Keratinocyte (primary cell): ENCODE measurements at regions not wholly inside any gene's neighbourhood (a gene's known extent, or its start where the extent isn't known, plus 50 kb on each side); places are given as distances from the start of the nearest gene placed in this dataset.

Experiments used
- DNase-seq: peaks from one replicate; pipeline ENCODE4 v3.0.0-alpha.2; 2011; ENCODE audit warnings: low read depth, missing footprints, low spot score
- FAIRE-seq: peaks from 2 replicates; lab custom pipeline; 2011; peaks lifted over from hg19 to GRCh38; lab: Jason Lieb, UNC
- H2AFZ ChIP-seq: 2 replicates; pipeline ENCODE4 v1.6.0; 2012; ENCODE audit warnings: low read length, control low read depth, inconsistent platforms; ENCODE audit not compliant: control insufficient read depth
- H3K27ac ChIP-seq: 2 replicates; pipeline ENCODE4 v1.5.1; 2011; ENCODE audit warnings: low read length; ENCODE audit not compliant: control insufficient read depth, insufficient read depth
- H3K27me3 ChIP-seq: 3 replicates; pipeline ENCODE4 v1.6.0; 2011; ENCODE audit warnings: low read length; ENCODE audit not compliant: control insufficient read depth, insufficient read depth; ENCODE audit errors: extremely low read depth
- H3K36me3 ChIP-seq, 2 experiments: 2 replicates in 1 of 2; 3 replicates in 1 of 2; pipeline ENCODE4 v1.5.1; 2011; ENCODE audit warnings: low read length in 2 of 2, mild to moderate bottlenecking in 1 of 2; ENCODE audit not compliant: control insufficient read depth in 2 of 2, insufficient read depth in 2 of 2; ENCODE audit errors: extremely low read depth in 1 of 2
- H3K4me1 ChIP-seq: 3 replicates; pipeline ENCODE4 v1.5.1; 2011; ENCODE audit warnings: low read length; ENCODE audit not compliant: control insufficient read depth, insufficient read depth; ENCODE audit errors: extremely low read depth
- H3K4me2 ChIP-seq: 3 replicates; pipeline ENCODE4 v1.6.0; 2011; ENCODE audit warnings: low read depth, low read length; ENCODE audit not compliant: control insufficient read depth, insufficient read depth; ENCODE audit errors: extremely low read depth
- H3K4me3 ChIP-seq, 3 experiments: fragments of 200-600 bp in 1 of 3; sonication (generic) in 1 of 3; 2 replicates in 2 of 3; 3 replicates in 1 of 3; pipeline ENCODE4 v1.5.1; 2011 to 2016; ENCODE audit warnings: low read length in 3 of 3, mild to moderate bottlenecking in 3 of 3, control low read depth in 2 of 3, inconsistent platforms in 1 of 3, low read depth in 1 of 3, mixed read lengths in 1 of 3, mixed run types in 1 of 3, moderate library complexity in 1 of 3; ENCODE audit not compliant: control insufficient read depth in 2 of 3, insufficient read depth in 2 of 3; ENCODE audit errors: extremely low read depth in 1 of 3
- H3K79me2 ChIP-seq: 2 replicates; pipeline ENCODE4 v1.6.0; 2012; ENCODE audit warnings: low read length; ENCODE audit not compliant: control insufficient read depth, insufficient read depth
- H3K9ac ChIP-seq: 3 replicates; pipeline ENCODE4 v1.6.0; 2011; ENCODE audit warnings: low read length; ENCODE audit not compliant: control insufficient read depth, insufficient read depth; ENCODE audit errors: extremely low read depth
- H3K9me1 ChIP-seq: 3 replicates; pipeline ENCODE4 v1.6.0; 2011; ENCODE audit warnings: low read length; ENCODE audit not compliant: control insufficient read depth, insufficient read depth; ENCODE audit errors: extremely low read depth
- H3K9me3 ChIP-seq: 2 replicates; pipeline ENCODE4 v1.5.1; 2012; ENCODE audit warnings: low read depth, low read length; ENCODE audit not compliant: control insufficient read depth
- H4K20me1 ChIP-seq: 3 replicates; pipeline ENCODE4 v1.6.0; 2011; ENCODE audit warnings: low read length; ENCODE audit not compliant: control insufficient read depth, insufficient read depth; ENCODE audit errors: extremely low read depth
- EZH2 ChIP-seq: IDR thresholded peaks from one replicate; pipeline ENCODE4 v1.6.1; 2012; ENCODE audit warnings: inconsistent platforms, mild to moderate bottlenecking, low read length, moderate library complexity
- dilution Hi-C: fragments of 300-500 bp; cut with MboI; formaldehyde crosslinking; loops from one replicate; pipeline ENCODE4 v1.7.0; 2020; ENCODE audit warnings: low sequenced_read_pairs; ENCODE audit not compliant: extremely low pct_ligation_motif_present
- TF ChIP-seq, protein P1 (sequence below), 3 experiments: IDR thresholded peaks in 1 of 3; conservative IDR thresholded peaks in 1 of 3; optimal IDR thresholded peaks in 1 of 3; 2 replicates in 2 of 3; 3 replicates in 1 of 3; pipeline versions ENCODE3 to v1.5.1; 2011; ENCODE audit warnings: low read length in 3 of 3, mild to moderate bottlenecking in 3 of 3, moderate library complexity in 2 of 3, control low read depth in 1 of 3, inconsistent platforms in 1 of 3; ENCODE audit not compliant: insufficient read depth in 2 of 3; ENCODE audit errors: extremely low read depth in 1 of 3

GRCh38 chr1:212557739-212558692, 50.5 kb upstream of the ATF3 start:
- Histone ChIP-seq H3K4me3 (peak overlapping the region; percentile 52 to 70 (median 64)), H3K9me1 (no peaks in the 10 kb centered on the region), H3K79me2 (no peaks in the 10 kb centered on the region), H3K27me3 (no peaks in the 10 kb centered on the region), H3K27ac (peak overlapping the region; percentile 70), H3K4me1 (peaks cover 11% of the 10 kb centered on the region), H4K20me1 (no peaks in the 10 kb centered on the region), H3K9ac (peak overlapping the region; percentile 83), H3K9me3 (no peaks in the 10 kb centered on the region), H3K4me2 (peak overlapping the region; percentile 84), H2AFZ (peak overlapping the region; percentile 69), H3K36me3 (no peaks in the 10 kb centered on the region)
- dilution Hi-C loops = no loop called here
- no peak for DNase-seq
- FAIRE-seq = no peak
- no peak for TF ChIP-seq EZH2
- TF ChIP-seq, protein P1, sequence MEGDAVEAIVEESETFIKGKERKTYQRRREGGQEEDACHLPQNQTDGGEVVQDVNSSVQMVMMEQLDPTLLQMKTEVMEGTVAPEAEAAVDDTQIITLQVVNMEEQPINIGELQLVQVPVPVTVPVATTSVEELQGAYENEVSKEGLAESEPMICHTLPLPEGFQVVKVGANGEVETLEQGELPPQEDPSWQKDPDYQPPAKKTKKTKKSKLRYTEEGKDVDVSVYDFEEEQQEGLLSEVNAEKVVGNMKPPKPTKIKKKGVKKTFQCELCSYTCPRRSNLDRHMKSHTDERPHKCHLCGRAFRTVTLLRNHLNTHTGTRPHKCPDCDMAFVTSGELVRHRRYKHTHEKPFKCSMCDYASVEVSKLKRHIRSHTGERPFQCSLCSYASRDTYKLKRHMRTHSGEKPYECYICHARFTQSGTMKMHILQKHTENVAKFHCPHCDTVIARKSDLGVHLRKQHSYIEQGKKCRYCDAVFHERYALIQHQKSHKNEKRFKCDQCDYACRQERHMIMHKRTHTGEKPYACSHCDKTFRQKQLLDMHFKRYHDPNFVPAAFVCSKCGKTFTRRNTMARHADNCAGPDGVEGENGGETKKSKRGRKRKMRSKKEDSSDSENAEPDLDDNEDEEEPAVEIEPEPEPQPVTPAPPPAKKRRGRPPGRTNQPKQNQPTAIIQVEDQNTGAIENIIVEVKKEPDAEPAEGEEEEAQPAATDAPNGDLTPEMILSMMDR (optimal IDR thresholded peaks at IDR 0.05 in 1 of 3, IDR thresholded peaks at IDR 0.05 in 1 of 3, conservative IDR thresholded peaks at IDR 0.05 in 1 of 3; ENCODE audit: extremely low read depth in 1 of 3, insufficient read depth in 2 of 3, low read length in 3 of 3) = no peak

GRCh38 chr1:212558693-212559480, 49.7 kb upstream of the ATF3 start:
- peak; percentile 66 for FAIRE-seq
- Histone ChIP-seq H3K4me2 (peak overlapping the region; percentile 84), H3K9me3 (no peaks in the 10 kb centered on the region), H3K4me1 (peaks cover 11% of the 10 kb centered on the region), H3K4me3 (peak overlapping the region; percentile 52 to 70 (median 64)), H3K36me3 (no peaks in the 10 kb centered on the region), H3K27me3 (no peaks in the 10 kb centered on the region), H3K9ac (peak overlapping the region; percentile 83), H3K79me2 (no peaks in the 10 kb centered on the region), H4K20me1 (no peaks in the 10 kb centered on the region), H3K9me1 (no peaks in the 10 kb centered on the region), H2AFZ (peak overlapping the region; percentile 88), H3K27ac (peak overlapping the region; percentile 70)
- dilution Hi-C loops = no loop called here
- peak; percentile 42 for DNase-seq
- no peak for TF ChIP-seq EZH2
- TF ChIP-seq, protein P1 (optimal IDR thresholded peaks at IDR 0.05 in 1 of 3, IDR thresholded peaks at IDR 0.05 in 1 of 3, conservative IDR thresholded peaks at IDR 0.05 in 1 of 3; ENCODE audit: extremely low read depth in 1 of 3, insufficient read depth in 2 of 3, low read length in 3 of 3) = no peak
